ENCODE measurements at regions not wholly inside any gene's neighbourhood (a gene's known extent, or its start where the extent isn't known, plus 50 kb on each side); places are given as distances from the start of the nearest gene placed in this dataset.

DNA sequence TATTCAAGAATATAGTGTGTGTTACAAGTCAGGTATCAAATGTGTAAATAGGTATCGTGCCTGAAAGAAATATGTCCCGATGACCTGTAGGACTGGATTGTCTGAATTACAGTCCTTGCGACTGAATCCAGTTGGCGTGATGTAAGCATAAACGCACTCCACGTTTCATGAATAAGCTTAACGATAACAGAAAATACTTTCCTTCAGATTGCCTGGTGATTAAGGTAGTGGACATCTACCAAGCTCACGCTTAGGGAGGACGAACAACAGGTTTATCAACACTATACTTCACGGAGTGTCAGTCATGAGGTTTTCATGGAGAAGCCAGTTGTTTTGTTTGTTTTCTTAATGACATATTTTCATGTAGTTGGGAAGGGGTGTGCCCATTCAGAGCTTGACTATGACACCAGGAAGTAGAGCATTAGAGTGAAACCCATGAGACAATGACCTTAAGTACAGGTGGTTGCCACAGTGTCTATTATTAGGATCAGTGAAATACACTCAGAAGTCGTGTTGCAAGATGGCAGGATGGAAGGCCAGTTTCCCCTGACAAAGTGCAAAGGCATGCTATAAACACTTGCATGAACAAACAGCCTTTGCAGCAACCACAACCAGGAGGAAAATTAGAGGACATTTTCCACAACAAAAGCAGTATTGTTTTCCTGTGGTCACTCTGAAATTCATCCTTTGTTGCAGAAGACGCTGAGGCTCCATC is 305.8 kb upstream of the PRDM1 start:
- TF ChIP-seq, protein P1, sequence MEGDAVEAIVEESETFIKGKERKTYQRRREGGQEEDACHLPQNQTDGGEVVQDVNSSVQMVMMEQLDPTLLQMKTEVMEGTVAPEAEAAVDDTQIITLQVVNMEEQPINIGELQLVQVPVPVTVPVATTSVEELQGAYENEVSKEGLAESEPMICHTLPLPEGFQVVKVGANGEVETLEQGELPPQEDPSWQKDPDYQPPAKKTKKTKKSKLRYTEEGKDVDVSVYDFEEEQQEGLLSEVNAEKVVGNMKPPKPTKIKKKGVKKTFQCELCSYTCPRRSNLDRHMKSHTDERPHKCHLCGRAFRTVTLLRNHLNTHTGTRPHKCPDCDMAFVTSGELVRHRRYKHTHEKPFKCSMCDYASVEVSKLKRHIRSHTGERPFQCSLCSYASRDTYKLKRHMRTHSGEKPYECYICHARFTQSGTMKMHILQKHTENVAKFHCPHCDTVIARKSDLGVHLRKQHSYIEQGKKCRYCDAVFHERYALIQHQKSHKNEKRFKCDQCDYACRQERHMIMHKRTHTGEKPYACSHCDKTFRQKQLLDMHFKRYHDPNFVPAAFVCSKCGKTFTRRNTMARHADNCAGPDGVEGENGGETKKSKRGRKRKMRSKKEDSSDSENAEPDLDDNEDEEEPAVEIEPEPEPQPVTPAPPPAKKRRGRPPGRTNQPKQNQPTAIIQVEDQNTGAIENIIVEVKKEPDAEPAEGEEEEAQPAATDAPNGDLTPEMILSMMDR (IDR thresholded peaks at IDR 0.05; ENCODE audit: insufficient read depth, low read depth, low read length): no peak
- no peak for TF ChIP-seq EZH2 (IDR thresholded peaks at IDR 0.05; ENCODE audit: insufficient read depth, low read length)
